ENCODE measurements at regions not wholly inside any gene's neighbourhood (a gene's known extent, or its start where the extent isn't known, plus 50 kb on each side); places are given as distances from the start of the nearest gene placed in this dataset.
"Not testable (repeated sequence)": the region's sequence is repeated elsewhere in the genome, so short reads cannot be mapped to it uniquely, and the experiment has no call there.

DNA sequence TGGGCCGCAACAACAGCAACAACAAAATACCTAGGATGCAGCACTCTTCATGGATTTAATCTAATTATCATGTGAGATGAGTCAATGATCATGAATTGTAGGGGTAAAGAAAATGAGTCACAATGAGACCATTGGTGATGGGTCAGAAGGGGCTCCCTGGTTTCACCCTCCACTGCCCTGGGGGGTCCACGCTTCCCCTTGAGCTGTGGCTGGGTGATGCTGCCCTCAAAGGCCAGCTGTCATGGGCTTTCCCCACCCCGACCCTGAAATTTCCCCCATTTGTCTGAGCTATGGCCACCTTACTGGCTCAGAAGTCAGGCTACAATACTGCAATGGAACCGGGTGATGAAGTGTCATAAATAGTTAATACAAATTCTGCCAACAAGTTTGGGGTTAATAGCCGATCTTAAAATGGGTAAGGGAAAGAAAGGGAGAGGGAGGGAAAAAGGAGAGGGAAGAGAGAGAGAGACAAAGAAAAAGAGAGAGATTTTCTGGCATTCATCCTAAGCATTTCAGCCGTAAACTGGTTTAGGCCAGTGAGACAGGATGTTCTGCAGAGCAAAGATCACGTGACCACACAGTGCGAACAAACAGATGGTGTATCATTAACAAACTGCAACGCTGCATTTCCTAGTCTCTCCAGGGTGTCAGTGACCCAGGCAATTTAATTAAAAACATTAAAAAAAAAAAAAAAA is 143.4 kb upstream of the ERRFI1 start:
- DNase-seq (ENCODE audit: low read depth) = peak; percentile 70

DNA sequence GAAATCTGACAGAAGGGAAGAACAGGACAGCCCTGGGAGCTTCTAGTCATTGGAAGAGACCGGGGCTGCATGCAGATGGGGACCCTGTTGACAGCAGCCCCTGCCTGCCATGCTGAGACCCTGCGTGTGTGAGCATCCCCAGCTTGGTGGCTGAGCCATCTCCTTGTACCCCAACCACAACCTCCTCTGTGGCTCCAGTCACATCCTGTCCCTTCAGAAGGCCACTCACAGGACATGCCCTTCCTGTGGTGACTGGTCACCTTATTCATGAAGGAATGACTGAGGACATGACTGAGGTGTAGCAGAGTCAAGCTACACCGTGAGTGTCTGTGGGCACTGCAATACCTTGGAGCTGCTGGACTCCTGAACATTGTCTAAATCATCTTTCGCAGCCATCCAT is 141.8 kb upstream of the ERRFI1 start:
- no peak for DNase-seq (ENCODE audit: low read depth)

DNA sequence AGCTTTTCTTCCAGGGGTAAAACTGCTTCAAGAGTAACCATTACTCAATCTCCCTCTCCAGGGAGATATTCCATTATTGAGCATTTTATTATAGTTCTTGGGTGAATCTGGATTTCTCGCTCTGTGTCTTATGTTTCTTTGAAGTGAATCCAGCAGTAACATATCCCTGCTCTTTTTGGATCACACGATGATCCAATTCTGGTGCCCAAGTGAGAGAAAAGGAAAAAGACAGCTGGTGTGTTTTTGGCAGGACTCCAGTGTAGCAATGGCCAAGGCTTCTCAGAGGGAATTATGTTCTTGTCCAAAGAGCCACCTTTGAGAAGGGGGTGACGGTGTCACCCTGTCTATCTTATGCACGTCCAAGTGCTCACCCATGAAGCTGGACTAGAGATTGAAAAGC is 140.3 kb upstream of the ERRFI1 start:
- DNase-seq (ENCODE audit: low read depth) = no peak

DNA sequence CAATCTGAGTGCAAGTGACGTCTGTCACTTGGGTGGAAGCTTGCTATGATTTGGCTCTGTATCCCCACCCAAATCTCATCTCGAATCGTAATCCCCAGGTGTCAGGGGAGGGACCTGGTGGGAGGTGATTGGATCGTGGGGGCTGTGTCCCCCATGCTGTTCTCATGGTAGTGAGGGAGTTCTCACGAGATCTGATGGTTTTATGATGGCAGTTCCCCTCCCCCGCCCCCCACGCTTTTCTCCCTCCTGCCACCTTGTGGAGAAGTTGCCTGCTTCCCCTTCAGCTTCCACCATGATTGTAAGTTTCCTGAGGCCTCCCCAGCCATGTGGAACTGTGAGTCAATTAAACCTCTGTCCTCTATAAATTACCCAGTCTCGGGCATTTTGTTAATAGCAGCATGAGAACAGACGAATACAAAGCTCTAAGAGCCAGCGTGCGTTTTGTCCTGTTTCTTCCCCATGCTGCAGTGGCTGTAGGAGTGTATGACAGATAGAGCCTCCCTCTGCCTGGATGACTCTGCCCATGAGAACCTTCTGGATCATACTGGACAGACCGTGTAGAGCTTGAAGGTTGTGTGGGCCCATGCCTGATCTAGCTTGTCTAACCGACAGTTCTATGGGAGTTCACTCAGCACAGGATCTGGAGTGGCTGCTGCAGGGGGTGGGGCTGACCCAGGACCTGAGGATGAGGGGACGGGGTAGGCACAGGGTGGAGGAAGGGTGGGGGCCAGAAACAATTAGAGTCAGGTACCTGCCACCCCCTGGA is 139.7 kb upstream of the ERRFI1 start:
- DNase-seq (ENCODE audit: low read depth) = no peak

DNA sequence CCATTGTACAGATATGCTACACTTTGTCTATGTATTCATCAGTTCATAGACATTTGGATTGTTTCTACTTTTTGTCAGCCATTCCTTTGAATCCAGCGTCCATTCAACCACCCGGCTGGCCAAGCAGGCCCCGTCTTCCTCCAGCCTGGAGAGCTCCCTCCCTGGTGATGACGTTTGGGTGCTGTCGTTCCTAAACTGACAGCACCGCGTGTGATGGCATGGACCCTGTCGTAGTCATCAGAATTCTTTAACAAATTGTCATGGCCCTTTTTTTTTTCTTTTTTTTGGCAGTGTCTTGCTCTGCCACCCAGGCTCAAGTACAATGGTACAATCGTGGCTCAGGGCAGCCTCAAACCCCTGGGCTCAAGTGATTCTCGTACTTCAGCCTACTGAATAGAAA is 138.6 kb upstream of the ERRFI1 start:
- no peak for DNase-seq (ENCODE audit: low read depth)

DNA sequence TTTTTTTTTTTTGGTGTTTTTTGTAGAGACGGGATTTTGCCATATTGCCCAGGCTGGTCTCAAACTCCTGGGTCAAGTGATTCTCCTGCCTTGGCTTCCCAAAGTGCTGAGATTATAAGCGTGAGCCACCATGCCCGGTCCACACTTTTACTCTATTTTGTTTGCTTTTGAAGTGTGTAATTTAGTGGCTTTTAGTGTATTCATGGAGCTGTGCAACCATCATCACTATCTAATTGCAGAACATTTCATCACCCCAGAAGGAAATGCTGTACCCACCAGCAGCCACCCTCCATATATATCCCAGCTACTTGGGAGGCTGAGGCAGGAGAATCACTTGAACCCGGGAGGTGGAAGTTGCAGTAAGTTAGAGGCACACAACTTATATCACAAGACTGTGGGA is 136.9 kb upstream of the ERRFI1 start:
- DNase-seq (ENCODE audit: low read depth) = no peak

DNA sequence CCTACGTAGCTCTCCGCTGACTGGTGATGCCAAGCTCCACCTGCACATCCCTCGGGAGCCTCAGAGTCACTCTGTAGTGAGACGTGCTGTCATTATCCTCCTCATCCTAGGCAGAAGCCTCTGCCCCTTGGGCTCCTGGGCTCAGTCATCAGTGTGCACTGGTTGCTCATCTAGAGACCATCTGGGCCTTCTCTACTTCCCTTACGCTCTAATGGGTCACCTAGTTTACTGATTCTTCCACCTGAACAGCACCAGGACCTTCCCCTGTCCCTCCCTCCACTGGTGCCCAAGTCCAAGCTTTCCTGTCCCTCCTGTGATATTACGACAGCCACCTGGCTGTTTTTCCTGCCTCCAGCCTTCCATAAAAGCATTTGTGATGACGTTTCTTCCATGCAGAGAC is 136.1 kb upstream of the ERRFI1 start:
- no peak for DNase-seq (ENCODE audit: low read depth)

DNA sequence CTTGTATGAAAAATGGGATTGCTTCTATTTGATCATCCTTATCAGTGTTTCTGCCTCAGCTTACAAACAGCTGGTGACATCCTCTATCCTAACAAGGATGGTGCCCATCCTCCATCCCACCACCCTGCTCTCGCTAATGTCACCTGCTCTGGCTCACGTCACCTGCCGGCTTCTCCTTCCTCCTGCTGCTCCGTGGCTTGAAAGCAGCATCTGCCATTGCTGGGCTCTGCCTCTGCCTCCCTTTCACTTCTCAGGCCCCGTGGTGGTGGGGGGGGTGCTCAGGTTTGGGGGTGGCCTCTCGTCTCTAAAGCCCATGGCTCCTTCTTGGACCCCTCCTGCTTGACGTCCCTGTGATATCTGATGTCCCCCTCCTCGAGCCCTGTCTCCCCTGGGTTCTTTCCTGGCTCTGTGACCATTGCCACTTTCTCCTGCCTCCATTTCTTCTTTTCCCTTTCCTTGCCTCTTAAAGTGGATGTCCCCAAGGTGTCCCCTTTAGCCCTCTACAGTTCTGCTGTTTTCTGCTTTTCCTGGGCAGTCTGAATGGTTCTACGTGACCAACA is 135.5 kb upstream of the ERRFI1 start:
- DNase-seq (ENCODE audit: low read depth) = no peak

DNA sequence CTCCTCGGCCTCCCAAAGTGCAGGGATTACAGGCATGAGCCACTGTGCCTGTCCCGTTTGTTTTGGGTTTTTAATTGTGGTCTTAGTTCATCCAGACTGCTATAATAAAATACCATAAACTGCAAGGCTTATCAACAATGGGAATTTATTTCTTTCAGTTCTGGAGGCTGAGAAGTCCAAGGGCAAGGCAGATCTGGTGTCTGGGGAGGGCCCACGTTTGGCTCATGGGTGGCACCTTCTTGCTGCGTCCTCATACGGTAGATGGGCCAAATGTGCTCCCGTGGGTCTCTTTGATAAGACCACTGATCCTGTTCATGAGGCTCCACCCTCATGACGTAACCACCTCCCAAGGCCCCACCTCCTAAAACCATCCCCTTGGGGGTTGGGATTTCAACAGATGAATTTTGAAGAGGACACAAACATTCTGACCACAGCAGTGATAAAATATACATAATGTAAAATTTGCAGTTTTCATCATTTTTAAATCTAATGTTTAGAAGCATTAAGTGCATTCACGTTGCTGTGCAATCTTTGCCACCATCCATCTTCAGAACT is 133.4 kb upstream of the ERRFI1 start:
- no peak for DNase-seq (ENCODE audit: low read depth)

DNA sequence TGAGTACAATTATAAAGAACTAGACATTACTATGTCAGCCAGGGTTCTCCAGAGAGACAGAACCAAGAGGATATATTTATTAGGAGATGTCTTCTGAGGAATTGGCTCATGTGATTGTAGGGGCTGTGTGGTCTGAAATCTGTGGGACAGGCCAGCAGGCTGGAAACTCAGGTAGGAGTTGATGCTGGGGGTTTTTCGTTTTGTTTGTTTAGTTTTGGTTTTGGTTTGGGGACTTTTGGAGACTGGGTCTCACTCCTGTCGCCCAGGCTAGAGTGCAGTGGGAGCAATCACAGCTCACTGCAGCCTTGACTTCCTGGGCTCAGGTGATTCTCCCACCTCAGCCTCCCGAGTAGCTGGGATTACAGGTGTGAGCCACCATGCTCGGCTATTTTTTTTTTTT is 132.9 kb upstream of the ERRFI1 start:
- DNase-seq (ENCODE audit: low read depth) = no peak

DNA sequence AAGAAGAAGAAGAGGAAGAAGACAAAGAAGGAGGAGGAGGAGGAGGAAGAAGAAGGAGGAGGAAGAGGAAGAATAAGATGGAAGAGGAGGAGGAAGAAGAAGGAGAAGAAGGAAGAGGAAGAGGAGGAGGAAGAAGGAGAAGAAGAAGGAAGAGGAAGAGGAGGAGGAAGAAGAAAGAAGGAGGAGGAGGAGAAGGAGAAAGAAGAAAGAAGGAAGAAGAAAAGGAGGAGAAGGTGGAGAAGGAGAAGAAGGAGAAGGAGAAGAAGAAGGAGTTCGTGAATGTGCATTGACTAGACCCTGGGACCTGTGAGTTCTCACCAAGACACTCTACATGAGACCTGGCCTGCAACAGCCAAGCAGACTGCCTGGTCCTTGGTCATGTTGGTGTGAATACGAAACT is 131.7 kb upstream of the ERRFI1 start:
- no peak for DNase-seq (ENCODE audit: low read depth)

DNA sequence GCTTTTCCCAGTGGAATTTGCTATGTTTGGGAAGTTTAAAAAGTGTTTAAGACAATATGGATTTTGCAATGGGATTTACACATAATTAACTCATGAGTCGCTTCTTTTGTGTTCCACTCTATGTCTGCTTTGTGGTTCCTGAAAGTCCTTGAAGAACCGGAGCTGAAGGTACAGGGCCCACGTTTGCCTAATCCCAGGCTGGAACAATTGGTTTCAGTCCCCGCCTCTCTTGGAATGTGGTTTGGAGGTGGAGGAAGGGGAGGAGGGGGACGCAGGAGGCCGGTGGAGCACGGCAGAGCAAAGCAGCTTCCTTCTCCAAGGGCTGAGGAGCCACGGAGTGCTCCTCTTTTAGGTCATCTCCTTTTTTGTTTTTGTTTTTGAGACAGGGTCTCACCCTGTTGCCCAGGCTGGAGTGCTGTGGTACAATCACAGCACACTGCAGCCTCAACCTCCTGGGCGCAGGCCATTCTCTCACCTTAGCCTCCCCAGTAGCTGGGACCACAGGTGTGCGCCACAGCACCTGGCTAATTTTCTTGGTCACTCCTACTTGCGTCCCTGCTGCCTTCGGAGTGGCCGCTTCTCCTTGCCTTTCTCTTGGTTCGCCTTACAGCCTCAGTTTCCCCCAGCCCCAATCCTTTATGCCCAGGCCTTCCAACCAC is 129.5 kb upstream of the ERRFI1 start:
- peak; percentile 58 for DNase-seq (ENCODE audit: low read depth)

DNA sequence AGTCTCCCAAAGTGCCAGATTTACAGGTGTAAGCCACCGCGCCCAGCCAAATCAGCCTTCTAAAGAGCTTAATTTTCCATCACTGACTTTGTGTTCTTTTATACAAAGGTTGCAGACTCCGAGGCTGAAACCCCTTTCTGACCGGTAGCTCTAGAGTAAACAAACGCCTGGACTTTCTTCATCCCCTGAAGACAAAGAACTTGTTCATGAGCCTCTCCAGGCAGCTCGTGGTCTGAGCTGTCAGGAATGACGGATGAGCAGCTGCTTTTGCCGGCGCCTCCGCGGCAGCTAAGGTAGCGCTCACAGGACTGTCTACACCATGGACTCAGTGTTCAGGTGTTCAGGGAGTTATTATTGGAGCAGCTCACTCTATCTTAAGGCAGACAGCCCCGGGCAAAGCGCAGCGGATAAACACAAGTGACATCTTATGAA is 128.5 kb upstream of the ERRFI1 start:
- DNase-seq (ENCODE audit: low read depth) = peak; percentile 62

DNA sequence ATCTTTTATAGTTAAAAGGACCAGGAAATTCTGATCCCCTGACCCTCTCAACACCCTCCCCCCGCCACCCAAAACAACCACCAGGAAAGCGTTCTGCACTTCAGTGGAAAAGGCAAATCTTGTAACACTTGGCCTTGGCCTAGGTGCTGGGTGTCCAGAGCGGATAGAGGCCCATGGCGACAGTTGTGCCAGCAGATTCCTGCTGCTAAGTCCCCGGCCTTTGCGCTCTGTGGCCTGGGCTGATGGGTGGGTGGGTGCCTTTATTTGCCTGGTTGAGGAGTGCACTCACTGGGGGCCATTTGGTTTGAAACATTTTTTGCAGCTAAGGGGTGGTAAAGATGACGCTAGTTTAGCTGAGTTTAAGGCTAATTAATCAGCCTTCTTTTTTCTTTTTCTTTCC is 127.9 kb upstream of the ERRFI1 start:
- DNase-seq (ENCODE audit: low read depth) = no peak

DNA sequence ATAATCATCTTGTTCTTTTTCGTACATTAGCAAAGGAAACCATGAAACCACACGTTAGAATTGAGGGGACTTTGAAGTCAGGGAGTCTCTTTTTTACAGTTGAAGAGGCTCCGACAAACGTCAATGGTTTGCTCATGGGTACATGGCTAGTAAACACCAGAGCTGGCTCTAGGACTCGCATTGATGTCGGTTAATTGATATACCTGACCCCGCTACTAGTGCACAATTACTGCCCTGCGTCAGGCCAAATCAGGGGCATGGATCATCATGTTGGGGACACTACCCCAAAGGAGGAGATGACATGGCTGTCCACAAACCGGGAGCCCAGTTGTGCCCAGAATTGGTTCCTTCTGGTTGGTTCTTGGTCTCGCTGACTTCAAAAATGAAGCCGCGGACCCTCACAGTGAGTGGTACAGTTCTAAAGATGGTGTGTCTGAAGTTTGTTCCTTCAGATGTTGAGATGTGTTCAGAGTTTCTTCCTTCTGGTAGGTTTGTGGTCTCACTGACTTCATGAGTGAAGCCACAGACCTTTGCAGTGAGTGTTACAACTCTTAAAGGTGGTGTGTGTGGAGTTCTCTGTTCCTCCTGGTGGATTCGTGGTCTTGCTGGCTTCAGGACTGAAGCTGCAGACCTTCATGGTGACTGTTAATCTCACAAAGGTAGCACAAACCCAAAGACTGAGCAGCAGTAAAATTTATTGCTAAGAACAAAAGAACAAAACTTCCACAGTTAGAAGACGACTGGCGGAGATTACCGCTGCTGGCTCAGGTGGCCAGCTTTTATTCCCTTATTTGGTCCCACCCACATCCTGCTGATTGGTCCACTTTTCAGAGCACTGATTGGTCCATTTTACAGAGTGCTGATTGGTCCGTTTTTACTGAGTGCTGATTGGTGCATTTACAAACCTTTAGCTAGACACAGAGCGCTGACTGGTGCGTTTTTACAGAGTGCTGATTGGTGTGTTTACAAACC is 126.9 kb upstream of the ERRFI1 start:
- no peak for DNase-seq (ENCODE audit: low read depth)

DNA sequence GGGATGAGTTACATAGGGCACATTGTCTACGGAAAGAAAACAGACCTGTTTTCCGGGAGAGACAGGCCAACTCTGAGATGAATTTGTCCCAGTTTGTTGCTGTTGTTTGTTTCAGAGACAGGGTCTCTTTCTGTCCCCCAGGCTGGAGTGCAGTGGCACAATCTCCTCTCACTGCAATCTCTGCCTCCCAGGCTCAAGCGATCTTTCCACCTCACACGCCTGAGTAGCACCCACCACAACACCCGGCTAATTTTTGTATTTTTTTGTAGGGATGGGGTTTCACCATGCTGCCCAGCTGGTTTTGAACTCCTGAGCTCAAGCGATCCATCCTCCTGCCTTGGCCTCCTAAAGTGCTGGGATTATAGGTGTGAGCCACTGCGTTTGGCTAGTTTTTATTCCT is 125.5 kb upstream of the ERRFI1 start:
- no peak for DNase-seq (ENCODE audit: low read depth)

DNA sequence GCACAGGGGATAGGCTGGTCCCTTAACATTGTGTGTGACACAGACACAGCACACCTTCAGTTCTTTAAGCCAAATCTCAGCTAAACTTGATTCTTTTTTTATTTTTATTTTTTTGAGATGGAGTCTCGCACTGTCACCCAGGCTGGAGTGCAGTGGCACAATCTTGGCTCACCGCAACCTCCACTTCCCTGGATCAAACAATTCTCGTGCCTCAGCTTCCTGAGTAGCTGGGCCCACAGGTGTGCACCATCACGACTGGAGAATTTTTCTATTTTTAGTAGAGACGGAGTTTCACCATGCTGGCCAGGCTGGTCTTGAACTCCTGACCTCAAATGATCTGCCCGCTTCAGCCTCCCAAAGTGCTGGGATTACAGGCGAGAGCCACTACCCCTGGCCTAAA is 123.6 kb upstream of the ERRFI1 start:
- not testable (repeated sequence) for DNase-seq (ENCODE audit: low read depth)

DNA sequence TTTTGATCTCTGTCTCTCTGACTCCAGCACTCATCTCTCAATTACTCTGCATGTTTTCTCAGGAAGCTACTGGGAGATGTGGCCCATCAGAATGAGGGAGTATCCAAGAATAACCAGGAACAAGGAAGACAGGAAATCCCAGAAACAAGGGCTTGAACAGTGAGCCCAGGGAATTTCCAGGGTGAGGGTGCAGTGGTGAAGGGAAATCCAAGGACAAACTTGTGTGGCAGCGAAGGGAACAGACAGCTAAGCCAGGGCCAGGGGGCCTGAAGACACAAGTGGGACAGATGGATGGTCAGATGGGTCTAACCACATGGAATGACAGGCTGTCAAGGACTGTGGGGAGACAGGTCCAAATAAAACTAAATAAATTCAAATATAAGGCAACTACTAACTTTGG is 121.8 kb upstream of the ERRFI1 start:
- peak; percentile 56 for DNase-seq (ENCODE audit: low read depth)

DNA sequence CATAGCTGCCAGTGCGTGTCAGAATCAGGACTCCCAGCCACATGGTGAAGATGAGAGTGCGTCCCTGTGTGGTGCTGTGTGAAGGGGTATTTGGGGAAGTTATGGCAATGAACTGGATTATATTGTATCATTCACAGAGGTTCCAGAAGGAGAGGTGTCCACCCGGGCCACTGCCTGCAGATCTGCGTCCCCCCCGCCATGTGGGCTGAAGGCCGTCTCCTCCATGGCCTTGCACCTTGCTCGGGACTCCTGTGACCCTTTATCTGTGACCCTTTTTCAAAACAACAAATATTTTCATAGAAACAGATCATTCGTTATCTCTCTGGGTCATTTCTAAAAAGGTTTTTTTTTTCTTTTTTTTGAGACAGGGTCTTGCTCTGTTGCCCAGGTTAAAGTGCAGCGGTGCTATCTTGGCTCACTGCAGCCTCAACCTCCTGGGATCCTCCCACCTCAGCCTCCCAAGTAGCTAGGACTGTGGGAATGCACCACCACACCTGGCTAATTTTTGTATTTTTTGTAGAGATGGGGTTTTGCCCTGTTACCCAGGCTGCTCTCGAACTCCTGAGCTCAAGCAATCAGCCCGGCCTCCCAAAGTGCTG is 120.2 kb upstream of the ERRFI1 start:
- no peak for DNase-seq (ENCODE audit: low read depth)

DNA sequence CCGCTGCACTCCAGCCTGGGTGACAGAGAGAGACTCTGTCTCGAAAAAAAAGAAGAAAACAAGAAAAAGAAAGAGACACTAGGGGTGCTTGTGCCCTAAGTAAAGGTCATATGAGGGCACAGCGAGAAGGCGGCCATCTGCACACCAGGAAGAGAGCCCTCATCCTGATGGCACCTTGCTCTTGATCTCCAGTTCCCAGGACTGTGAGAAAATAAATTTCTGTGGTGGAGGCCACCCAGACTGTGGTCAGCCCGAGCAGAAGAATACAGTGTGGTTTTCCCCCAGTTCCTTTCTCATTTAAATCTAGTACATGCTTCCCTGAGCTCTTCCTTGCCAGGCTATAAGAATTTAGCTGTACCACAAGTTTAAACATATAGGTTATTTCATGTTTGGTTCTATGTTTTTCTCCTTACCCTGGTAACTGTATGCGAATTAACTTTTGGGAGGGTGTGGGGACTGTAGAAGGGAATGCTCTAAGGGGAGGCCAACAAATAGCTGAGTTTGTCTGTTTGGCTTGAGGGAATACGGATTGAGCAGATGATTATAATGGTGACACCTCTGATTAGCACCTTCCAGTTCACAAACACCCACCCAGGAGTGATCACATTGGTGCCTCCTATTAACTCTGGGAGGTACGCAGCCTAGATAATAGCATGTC is 119.6 kb upstream of the ERRFI1 start:
- DNase-seq (ENCODE audit: low read depth) = peak; percentile 59

All from Daoy (cell line).